GM12878 (cell line): ENCODE measurements at regions not wholly inside any gene's neighbourhood (a gene's known extent, or its start where the extent isn't known, plus 50 kb on each side); places are given as distances from the start of the nearest gene placed in this dataset.

Source experiments
- ATAC-seq: fragments of 200-7000 bp; cut with Tn5 transposase; 3 replicates; pipeline ENCODE4 v1.9.1; 2020; ENCODE audit warnings: mild to moderate bottlenecking, moderate library complexity
- BruUV-seq: library from RNA; stranded (reverse); fragments of 400-500 nt; replicated peaks from 2 replicates; lab custom pipeline; 2021; lab: Mats Ljungman, UMichigan
- CTCF ChIA-PET: fragments of 300-600 bp; sonication (Branson Sonifier 250); formaldehyde crosslinking; extraction: SDS; loops from one replicate; lab custom pipeline; 2021; ENCODE audit warnings: inconsistent platforms; lab: Yijun Ruan, JAX
- POLR2A ChIA-PET: fragments of 350-600 bp; formaldehyde crosslinking; extraction: SDS; loops from one replicate; lab custom pipeline; 2021; ENCODE audit warnings: inconsistent platforms; lab: Charles Lee
- RAD21 ChIA-PET: fragments of 300-600 bp; sonication (Branson Sonifier 250); formaldehyde crosslinking; loops from one replicate; lab custom pipeline; 2023; ENCODE audit warnings: antibody characterized with exemption; ENCODE audit not compliant: unreplicated experiment; lab: Charles Lee
- SMC1A ChIA-PET: fragments of 300-600 bp; sonication (Branson Sonifier 250); formaldehyde crosslinking; loops from one replicate; lab custom pipeline; 2023; ENCODE audit not compliant: unreplicated experiment, uncharacterized antibody; lab: Charles Lee
- DNase-seq: peaks from one replicate; pipeline ENCODE4 v3.0.0-alpha.2; 2011; ENCODE audit warnings: low read depth, low spot score
- FAIRE-seq: peaks from 3 replicates; lab custom pipeline; 2011; peaks lifted over from hg19 to GRCh38; lab: Jason Lieb, UNC
- H2AFZ ChIP-seq: 2 replicates; pipeline ENCODE4 v1.6.0; 2011; ENCODE audit warnings: low read depth, low read length, control low read depth; ENCODE audit not compliant: control insufficient read depth
- H3K27ac ChIP-seq: 2 replicates; pipeline ENCODE4 v1.5.1; 2011; ENCODE audit warnings: control low read depth; ENCODE audit not compliant: control insufficient read depth, insufficient read depth
- H3K27me3 ChIP-seq, 2 experiments: replicated peaks in 1 of 2; 2 replicates each; pipeline versions ENCODE4 v1.6.0 to v1.6.1; 2011; ENCODE audit warnings: low read length in 1 of 2; ENCODE audit not compliant: control insufficient read depth in 2 of 2, insufficient read depth in 2 of 2
- H3K36me3 ChIP-seq, 2 experiments: 2 replicates each; pipeline ENCODE4 v1.5.1; 2011; ENCODE audit warnings: low read length in 1 of 2; ENCODE audit not compliant: control insufficient read depth in 2 of 2, insufficient read depth in 2 of 2
- H3K4me1 ChIP-seq: 2 replicates; pipeline ENCODE4 v1.6.1; 2011; ENCODE audit warnings: mild to moderate bottlenecking, low read length, moderate library complexity, mixed read lengths; ENCODE audit not compliant: control insufficient read depth, insufficient read depth
- H3K4me2 ChIP-seq: 2 replicates; pipeline ENCODE4 v1.6.0; 2011; ENCODE audit warnings: control low read depth; ENCODE audit not compliant: control insufficient read depth, insufficient read depth
- H3K4me3 ChIP-seq: fragments of 200-600 bp; sonication (generic); 2 replicates; pipeline ENCODE4 v1.5.1; 2016
- H3K79me2 ChIP-seq: 2 replicates; pipeline ENCODE4 v1.6.0; 2011; ENCODE audit warnings: low read length; ENCODE audit not compliant: control insufficient read depth, insufficient read depth
- H3K9ac ChIP-seq: 2 replicates; pipeline ENCODE4 v1.8.0; 2011; ENCODE audit warnings: low read length, control low read depth, mixed read lengths; ENCODE audit not compliant: control insufficient read depth, insufficient read depth
- H3K9me3 ChIP-seq: replicated peaks from 3 replicates; pipeline ENCODE4 v1.5.1; 2011; ENCODE audit warnings: mild to moderate bottlenecking, low read length; ENCODE audit not compliant: control insufficient read depth, insufficient read depth
- H4K20me1 ChIP-seq: 2 replicates; pipeline ENCODE4 v1.6.0; 2011; ENCODE audit not compliant: control insufficient read depth, insufficient read depth
- ASH2L ChIP-seq: fragments of 300-600, 200-600 bp; sonication (generic); IDR thresholded peaks from 2 replicates; pipeline ENCODE4 v1.6.1; 2017; ENCODE audit warnings: low read depth, mild to moderate bottlenecking, borderline replicate concordance
- ATF7 ChIP-seq: fragments of 450-650 bp; IDR thresholded peaks from 2 replicates; pipeline ENCODE4 v1.6.1; 2016; ENCODE audit warnings: low read depth, mild to moderate bottlenecking
- IKZF2 ChIP-seq, 2 experiments: fragments of 450-650 bp; IDR thresholded peaks; 2 replicates each; pipeline ENCODE4 v1.6.1; 2017; ENCODE audit warnings: mild to moderate bottlenecking in 2 of 2, moderate library complexity in 2 of 2
- KAT2A ChIP-seq: conservative IDR thresholded peaks from 2 replicates; pipeline ENCODE4 v1.6.1; 2011; ENCODE audit warnings: low read depth, low read length; ENCODE audit not compliant: control insufficient read depth
- MEF2A ChIP-seq: IDR thresholded peaks from 2 replicates; pipeline ENCODE4 v1.6.1; 2011; ENCODE audit warnings: low read depth, mild to moderate bottlenecking, low read length, moderate library complexity; ENCODE audit not compliant: insufficient read depth
- MTA3 ChIP-seq: IDR thresholded peaks from 2 replicates; pipeline ENCODE4 v1.6.1; 2012; ENCODE audit warnings: low read length, inconsistent platforms, borderline replicate concordance
- MYB ChIP-seq: fragments of 150-350 bp; IDR thresholded peaks from 2 replicates; pipeline ENCODE4 v1.6.1; 2014; ENCODE audit warnings: mild to moderate bottlenecking, low read depth, low read length, borderline replicate concordance
- NBN ChIP-seq: fragments of 450-650 bp; IDR thresholded peaks from 2 replicates; pipeline ENCODE4 v1.6.1; 2016
- POU2F2 ChIP-seq: IDR thresholded peaks from 3 replicates; pipeline ENCODE4 v1.6.1; 2011; ENCODE audit warnings: low read depth, mild to moderate bottlenecking, low read length, borderline replicate concordance
- SIX5 ChIP-seq: IDR thresholded peaks from 2 replicates; pipeline ENCODE4 v1.6.1; 2011; ENCODE audit warnings: mild to moderate bottlenecking, low read depth, low read length, moderate library complexity; ENCODE audit not compliant: severe bottlenecking
- SPI1 ChIP-seq: IDR thresholded peaks from 2 replicates; pipeline ENCODE4 v1.6.1; 2011; ENCODE audit warnings: low read depth, mild to moderate bottlenecking, low read length, moderate library complexity, borderline replicate concordance; ENCODE audit not compliant: insufficient read depth
- SREBF1 ChIP-seq: IDR thresholded peaks from 2 replicates; pipeline ENCODE4 v1.6.1; 2012; ENCODE audit warnings: mild to moderate bottlenecking, low read length
- SRF ChIP-seq, 2 experiments: IDR thresholded peaks; 2 replicates each; pipeline ENCODE4 v1.6.1; 2011; ENCODE audit warnings: low read depth in 2 of 2, low read length in 2 of 2, mild to moderate bottlenecking in 1 of 2, moderate library complexity in 1 of 2
- WGBS: methylation state at CpG from one replicate; pipeline ENCODE4 v1.1.6; 2016; ENCODE audit warnings: low lambda C conversion rate; ENCODE audit not compliant: insufficient replicate concordance, insufficient coverage; ENCODE audit errors: missing lambda C conversion rate; 5-methylcytosine and 5-hydroxymethylcytosine counted together
- in situ Hi-C: fragments of 300-500 bp; cut with MboI; formaldehyde crosslinking; loops from 9 replicates; pipeline ENCODE4 v1.14.3; 2018; ENCODE audit warnings: mixed read lengths
- intact Hi-C: fragments of 100-400 bp; cut with micrococcal nuclease; formaldehyde crosslinking; loops from one replicate; pipeline ENCODE4 v1.14.2; 2022; ENCODE audit not compliant: unreplicated experiment
- TF ChIP-seq, protein P1 (sequence below): fragments of 450-650 bp; IDR thresholded peaks from 2 replicates; pipeline ENCODE4 v1.6.1; 2017; ENCODE audit warnings: mild to moderate bottlenecking, moderate library complexity
- TF ChIP-seq, protein P2 (sequence below): IDR thresholded peaks from 2 replicates; pipeline ENCODE4 v1.6.1; 2011; ENCODE audit warnings: mild to moderate bottlenecking, low read depth, low read length, moderate library complexity; ENCODE audit not compliant: insufficient replicate concordance

DNA sequence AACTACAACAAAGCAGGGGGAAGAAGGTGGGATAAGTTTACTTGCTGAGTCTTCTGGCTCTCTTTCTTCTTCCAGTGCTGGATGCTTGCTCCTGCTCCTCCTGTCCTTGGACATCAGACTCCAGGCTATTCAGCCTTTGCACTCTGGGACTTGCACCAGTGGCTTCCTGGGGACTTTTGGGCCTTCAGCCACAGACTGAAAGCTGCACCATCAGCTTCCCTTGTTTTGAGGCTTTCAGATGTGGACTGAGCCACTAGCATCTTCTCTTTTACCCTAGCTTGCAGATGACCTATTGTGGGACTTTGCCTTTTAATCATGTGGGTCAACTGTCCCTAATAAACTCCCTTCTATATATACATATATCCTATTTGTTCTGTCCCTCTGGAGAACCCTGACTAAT, 173.0 kb upstream of the UFM1 start (continued):
- TF ChIP-seq MTA3 (no peak), SIX5 (no peak)
- TF ChIP-seq, protein P1, sequence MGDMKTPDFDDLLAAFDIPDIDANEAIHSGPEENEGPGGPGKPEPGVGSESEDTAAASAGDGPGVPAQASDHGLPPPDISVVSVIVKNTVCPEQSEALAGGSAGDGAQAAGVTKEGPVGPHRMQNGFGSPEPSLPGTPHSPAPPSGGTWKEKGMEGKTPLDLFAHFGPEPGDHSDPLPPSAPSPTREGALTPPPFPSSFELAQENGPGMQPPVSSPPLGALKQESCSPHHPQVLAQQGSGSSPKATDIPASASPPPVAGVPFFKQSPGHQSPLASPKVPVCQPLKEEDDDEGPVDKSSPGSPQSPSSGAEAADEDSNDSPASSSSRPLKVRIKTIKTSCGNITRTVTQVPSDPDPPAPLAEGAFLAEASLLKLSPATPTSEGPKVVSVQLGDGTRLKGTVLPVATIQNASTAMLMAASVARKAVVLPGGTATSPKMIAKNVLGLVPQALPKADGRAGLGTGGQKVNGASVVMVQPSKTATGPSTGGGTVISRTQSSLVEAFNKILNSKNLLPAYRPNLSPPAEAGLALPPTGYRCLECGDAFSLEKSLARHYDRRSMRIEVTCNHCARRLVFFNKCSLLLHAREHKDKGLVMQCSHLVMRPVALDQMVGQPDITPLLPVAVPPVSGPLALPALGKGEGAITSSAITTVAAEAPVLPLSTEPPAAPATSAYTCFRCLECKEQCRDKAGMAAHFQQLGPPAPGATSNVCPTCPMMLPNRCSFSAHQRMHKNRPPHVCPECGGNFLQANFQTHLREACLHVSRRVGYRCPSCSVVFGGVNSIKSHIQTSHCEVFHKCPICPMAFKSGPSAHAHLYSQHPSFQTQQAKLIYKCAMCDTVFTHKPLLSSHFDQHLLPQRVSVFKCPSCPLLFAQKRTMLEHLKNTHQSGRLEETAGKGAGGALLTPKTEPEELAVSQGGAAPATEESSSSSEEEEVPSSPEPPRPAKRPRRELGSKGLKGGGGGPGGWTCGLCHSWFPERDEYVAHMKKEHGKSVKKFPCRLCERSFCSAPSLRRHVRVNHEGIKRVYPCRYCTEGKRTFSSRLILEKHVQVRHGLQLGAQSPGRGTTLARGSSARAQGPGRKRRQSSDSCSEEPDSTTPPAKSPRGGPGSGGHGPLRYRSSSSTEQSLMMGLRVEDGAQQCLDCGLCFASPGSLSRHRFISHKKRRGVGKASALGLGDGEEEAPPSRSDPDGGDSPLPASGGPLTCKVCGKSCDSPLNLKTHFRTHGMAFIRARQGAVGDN, result no peak

DNA sequence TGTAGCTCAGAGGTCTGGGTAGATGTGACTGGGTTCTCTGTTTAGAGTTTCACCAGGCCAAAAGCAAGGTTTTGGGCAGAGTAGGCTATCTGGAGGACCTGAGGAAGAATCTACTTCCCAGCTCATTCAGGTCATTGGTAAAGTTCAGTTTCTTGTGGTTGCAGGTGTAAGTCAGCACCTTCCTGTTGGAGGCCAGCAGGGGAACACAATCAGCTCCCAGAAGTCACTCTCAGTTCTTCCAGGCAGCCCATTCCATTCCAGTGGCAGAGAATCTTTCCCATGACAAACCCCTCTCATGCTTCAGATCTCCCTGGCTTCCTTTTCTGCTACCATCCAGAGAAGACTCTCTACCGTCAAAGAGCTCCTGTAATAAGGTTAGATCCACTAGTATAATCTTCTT, 176.2 kb upstream of the UFM1 start:
- Histone ChIP-seq H3K79me2 (no peaks in the 10 kb centered on the region), H3K27me3 (no peaks in the 10 kb centered on the region), H3K27ac (no peak overlapping the region), H3K4me1 (no peaks in the 10 kb centered on the region), H3K36me3 (no peaks in the 10 kb centered on the region), H3K9ac (no peak overlapping the region), H2AFZ (no peak overlapping the region), H4K20me1 (no peaks in the 10 kb centered on the region), H3K4me3 (no peak overlapping the region), H3K4me2 (no peak overlapping the region), H3K9me3 (no peaks in the 10 kb centered on the region)
- DNase-seq (no peak), ATAC-seq (no peak), FAIRE-seq (no peak)
- CTCF ChIA-PET, result no interaction called here
- BruUV-seq, result no TSS peak
- in situ Hi-C loops (no loop called here), intact Hi-C loops (no loop called here)
- POLR2A ChIA-PET, result no interaction called here
- RAD21 ChIA-PET, result no interaction called here
- 36% methylated on average over 1 of the region's 1 CpG for WGBS
- SMC1A ChIA-PET, result no interaction called here
- no peak for TF ChIP-seq KAT2A
- no peak for TF ChIP-seq SRF (IDR thresholded peaks at IDR 0.05; ENCODE audit: low read depth in 2 of 2, low read length in 2 of 2)
- no peak for TF ChIP-seq NBN
- no peak for TF ChIP-seq ATF7
- no peak for TF ChIP-seq POU2F2
- TF ChIP-seq, protein P2, sequence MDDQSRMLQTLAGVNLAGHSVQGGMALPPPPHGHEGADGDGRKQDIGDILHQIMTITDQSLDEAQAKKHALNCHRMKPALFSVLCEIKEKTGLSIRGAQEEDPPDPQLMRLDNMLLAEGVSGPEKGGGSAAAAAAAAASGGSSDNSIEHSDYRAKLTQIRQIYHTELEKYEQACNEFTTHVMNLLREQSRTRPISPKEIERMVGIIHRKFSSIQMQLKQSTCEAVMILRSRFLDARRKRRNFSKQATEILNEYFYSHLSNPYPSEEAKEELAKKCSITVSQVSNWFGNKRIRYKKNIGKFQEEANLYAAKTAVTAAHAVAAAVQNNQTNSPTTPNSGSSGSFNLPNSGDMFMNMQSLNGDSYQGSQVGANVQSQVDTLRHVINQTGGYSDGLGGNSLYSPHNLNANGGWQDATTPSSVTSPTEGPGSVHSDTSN, result no peak
- TF ChIP-seq SPI1, result no peak
- no peak for TF ChIP-seq MYB
- TF ChIP-seq IKZF2 (IDR thresholded peaks at IDR 0.05), result no peak
- TF ChIP-seq MEF2A, result no peak
- TF ChIP-seq, protein P1, result no peak
- no peak for TF ChIP-seq ASH2L
- no peak for TF ChIP-seq SREBF1
